ENCODE measurements at regions not wholly inside any gene's neighbourhood (a gene's known extent, or its start where the extent isn't known, plus 50 kb on each side); places are given as distances from the start of the nearest gene placed in this dataset.

DNA sequence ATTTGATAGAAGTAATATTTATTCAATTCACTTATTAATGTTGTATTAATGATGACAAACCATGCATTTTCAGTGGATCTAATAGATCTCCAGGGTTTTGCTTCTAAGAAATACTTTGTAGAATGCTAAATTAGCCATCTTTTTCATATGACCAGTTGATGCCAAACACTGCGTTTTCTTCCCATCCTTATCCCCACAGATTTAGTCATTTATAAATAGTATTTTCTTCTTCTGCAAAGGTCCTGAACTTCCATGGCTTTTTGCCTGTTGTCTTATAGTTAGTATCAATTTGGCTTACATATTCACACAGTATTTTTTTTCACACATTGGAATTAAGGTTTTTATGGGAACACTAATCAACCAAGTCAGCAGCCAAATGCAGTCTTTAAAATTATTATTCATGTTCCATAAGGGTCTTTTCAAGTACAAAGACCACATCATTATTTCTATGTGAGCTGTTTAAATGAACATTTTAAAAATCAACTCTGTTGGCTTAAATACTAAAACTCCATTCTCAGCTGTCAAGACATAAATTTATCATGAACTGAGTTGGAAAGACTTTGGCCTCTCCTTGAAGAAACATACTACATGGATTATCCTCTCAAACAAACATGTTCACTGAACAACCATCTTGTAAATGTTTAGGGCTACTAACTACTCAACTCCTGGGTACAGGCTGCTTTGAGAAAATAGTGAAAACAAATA lies 1278.4 kb upstream of the FLRT2 start:
- Histone ChIP-seq H3K4me3 (no peak overlapping the region), H3K4me1 (peaks cover 0 to 35% (median 2%) of the 10 kb centered on the region in 12 donors), H3K36me3 (no peaks in the 10 kb centered on the region), H3K27ac (no peak overlapping the region), H3K9me3 (no peaks in the 10 kb centered on the region), H3K27me3 (no peaks in the 10 kb centered on the region)
- DNase-seq: no peak
- ATAC-seq: no peak
- intact Hi-C loops (cut with DNase I): loop anchor here in 1 of 10 donors (5.0 kb wide), 1 partner anchor 1281 kb away; the partner anchor contains the start of gene FLRT2
- no peak for TF ChIP-seq CTCF (IDR thresholded peaks at IDR 0.05)
- TF ChIP-seq POLR2A (IDR thresholded peaks at IDR 0.05): no peak
- WGBS, 4 donors: 48 to 61% (median 51%) methylated on average over 1 of the region's 1 CpG

DNA sequence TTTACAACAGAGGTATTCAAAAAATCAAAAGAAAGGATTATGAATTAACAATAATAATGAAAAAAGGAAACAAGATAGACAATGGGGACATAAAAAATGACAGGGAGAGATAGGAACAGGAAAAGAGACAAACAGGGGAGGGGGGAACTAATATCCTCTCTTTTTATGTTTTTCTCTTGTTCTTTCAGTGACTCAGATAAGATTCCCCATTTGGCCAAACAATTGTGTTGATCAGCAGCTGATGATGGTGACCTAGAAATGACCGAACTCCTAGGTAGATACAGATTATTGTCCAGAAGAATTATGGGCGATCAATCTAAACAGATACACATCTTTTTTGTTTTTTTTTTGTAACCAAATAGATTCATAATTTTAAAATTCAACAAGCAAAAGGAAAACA lies 1277.2 kb upstream of the FLRT2 start:
- no peak overlapping the region for H3K27ac ChIP-seq
- H3K36me3 ChIP-seq: no peaks in the 10 kb centered on the region
- WGBS, 4 donors: 92 to 96% (median 92%) methylated on average over 2 of the region's 2 CpGs
- H3K27me3 ChIP-seq: no peaks in the 10 kb centered on the region
- DNase-seq (no peak), ATAC-seq (no peak)
- intact Hi-C loops (cut with DNase I): loop anchor here in 1 of 10 donors (5.0 kb wide), 1 partner anchor 1280 kb away; the partner anchor contains the start of gene FLRT2
- no peak overlapping the region for H3K4me3 ChIP-seq
- H3K9me3 ChIP-seq: no peaks in the 10 kb centered on the region
- H3K4me1 ChIP-seq: peaks cover 0 to 35% (median 2%) of the 10 kb centered on the region in 12 donors
- no peak for TF ChIP-seq CTCF (IDR thresholded peaks at IDR 0.05)

GRCh38 chr14:84253326-84253725 lies 1276.6 kb upstream of the FLRT2 start:
- no peaks in the 10 kb centered on the region for H3K36me3 ChIP-seq
- H3K9me3 ChIP-seq: no peaks in the 10 kb centered on the region
- DNase-seq: no peak
- H3K4me1 ChIP-seq: peaks cover 0 to 35% (median 2%) of the 10 kb centered on the region in 12 donors
- H3K27me3 ChIP-seq: no peaks in the 10 kb centered on the region
- no peak for ATAC-seq
- intact Hi-C loops (cut with DNase I): loop anchor here in 1 of 10 donors (5.0 kb wide), 1 partner anchor 1279 kb away; the partner anchor contains the start of gene FLRT2
- 87 to 92% (median 89%) methylated on average over 2 of the region's 2 CpGs for WGBS, 4 donors
- no peak overlapping the region for H3K27ac ChIP-seq
- no peak for TF ChIP-seq CTCF (IDR thresholded peaks at IDR 0.05)
- no peak overlapping the region for H3K4me3 ChIP-seq

DNA sequence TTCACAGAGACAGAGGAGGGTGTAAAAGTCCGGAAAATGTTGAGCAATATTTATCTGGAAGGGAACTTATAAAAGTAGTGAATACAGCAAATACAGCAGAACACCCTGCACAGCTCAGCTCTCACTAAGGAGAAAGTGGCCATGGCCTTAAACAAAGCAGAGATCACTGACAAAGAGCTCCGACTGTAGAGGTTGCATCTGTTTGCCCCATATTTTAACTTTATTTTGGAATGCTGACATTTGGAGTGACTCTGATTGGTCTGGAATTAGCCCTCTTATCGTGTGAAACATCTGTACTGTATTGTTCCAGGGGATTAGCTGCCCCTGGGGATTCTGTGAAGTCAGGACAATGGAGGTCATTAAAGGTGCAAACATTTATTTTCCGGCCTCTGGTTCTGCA lies 1275.7 kb upstream of the FLRT2 start:
- peak; percentile 80 to 96 (median 84) for ATAC-seq
- intact Hi-C loops (cut with DNase I): loop anchor here in 1 of 10 donors (5.0 kb wide), 1 partner anchor 1278 kb away; the partner anchor contains the start of gene FLRT2
- TF ChIP-seq CTCF (IDR thresholded peaks at IDR 0.05) (no peak), POLR2A (IDR thresholded peaks at IDR 0.05) (no peak)
- DNase-seq: peak in 2 of 5 donors; percentile 37 to 42
- H3K36me3 ChIP-seq: no peaks in the 10 kb centered on the region
- H3K4me1 ChIP-seq: peaks cover 0 to 35% (median 2%) of the 10 kb centered on the region in 12 donors
- no peaks in the 10 kb centered on the region for H3K27me3 ChIP-seq
- H3K9me3 ChIP-seq: no peaks in the 10 kb centered on the region
- WGBS, 4 donors: 34 to 58% (median 41%) methylated on average over 4 of the region's 4 CpGs
- peak overlapping the region in 3 of 12 donors; percentile 2 to 4 (median 2) for H3K4me3 ChIP-seq
- peak overlapping the region in 1 of 12 donors; percentile 2 for H3K27ac ChIP-seq
